ENCODE measurements at regions not wholly inside any gene's neighbourhood (a gene's known extent, or its start where the extent isn't known, plus 50 kb on each side); places are given as distances from the start of the nearest gene placed in this dataset.

- DNase-seq, result no peak
- ChIA-PET POLR2A (ENCODE audit: partially characterized antibody) (no interaction called here), CTCF (ENCODE audit: partially characterized antibody) (interaction anchor here (1.0 kb wide), 1 partner anchor 10 kb away, joined by 4 read pairs; no protein-coding TSS in a partner anchor)
- Mint-ChIP-seq H3K27ac (no peak overlapping the region), H3K4me3 (no peak overlapping the region), H3K9me3 (no peaks in the 10 kb centered on the region), H3K27me3 (peaks cover 5 to 8% of the 10 kb centered on the region in 2 donors), H3K36me3 (no peaks in the 10 kb centered on the region), H3K4me1 (peaks cover 0 to 4% (median 0%) of the 10 kb centered on the region in 4 donors)
- no peak overlapping the region for H3K4me3 ChIP-seq (ENCODE audit: low read length in 2 of 2)
- no peak overlapping the region for H3K27ac ChIP-seq (ENCODE audit: low read depth, low read length)
- H3K27me3 ChIP-seq (ENCODE audit: insufficient read depth, low read length), result no peaks in the 10 kb centered on the region
- intact Hi-C loops (cut with micrococcal nuclease), result no loop called here
- H3K4me1 ChIP-seq (ENCODE audit: insufficient read depth, low read length), result no peaks in the 10 kb centered on the region
- no peaks in the 10 kb centered on the region for H3K36me3 ChIP-seq (ENCODE audit: insufficient read depth, low read length)
- no peaks in the 10 kb centered on the region for H3K9me3 ChIP-seq (ENCODE audit: control insufficient read depth in 1 of 2, low read length in 2 of 2)
These were observed 102.1 kb upstream of the MLIP start for GRCh38 chr6:54009052-54009654.

- ChIA-PET CTCF (ENCODE audit: partially characterized antibody) (no interaction called here), POLR2A (ENCODE audit: partially characterized antibody) (no interaction called here)
- Mint-ChIP-seq H3K27me3 (peaks cover 3 to 6% of the 10 kb centered on the region in 2 donors), H3K4me1 (peaks cover 0 to 4% (median 0%) of the 10 kb centered on the region in 4 donors), H3K27ac (no peak overlapping the region), H3K9me3 (no peaks in the 10 kb centered on the region), H3K4me3 (no peak overlapping the region), H3K36me3 (no peaks in the 10 kb centered on the region)
- Histone ChIP-seq H3K9me3 (ENCODE audit: control insufficient read depth in 1 of 2, low read length in 2 of 2) (no peaks in the 10 kb centered on the region), H3K4me3 (ENCODE audit: low read length in 2 of 2) (no peak overlapping the region), H3K36me3 (ENCODE audit: insufficient read depth, low read length) (no peaks in the 10 kb centered on the region), H3K27me3 (ENCODE audit: insufficient read depth, low read length) (no peaks in the 10 kb centered on the region), H3K27ac (ENCODE audit: low read depth, low read length) (no peak overlapping the region), H3K4me1 (ENCODE audit: insufficient read depth, low read length) (no peaks in the 10 kb centered on the region)
- DNase-seq, result no peak
- intact Hi-C loops (cut with micrococcal nuclease), result no loop called here
These were observed 100.6 kb upstream of the MLIP start for GRCh38 chr6:54010340-54011276.

DNA sequence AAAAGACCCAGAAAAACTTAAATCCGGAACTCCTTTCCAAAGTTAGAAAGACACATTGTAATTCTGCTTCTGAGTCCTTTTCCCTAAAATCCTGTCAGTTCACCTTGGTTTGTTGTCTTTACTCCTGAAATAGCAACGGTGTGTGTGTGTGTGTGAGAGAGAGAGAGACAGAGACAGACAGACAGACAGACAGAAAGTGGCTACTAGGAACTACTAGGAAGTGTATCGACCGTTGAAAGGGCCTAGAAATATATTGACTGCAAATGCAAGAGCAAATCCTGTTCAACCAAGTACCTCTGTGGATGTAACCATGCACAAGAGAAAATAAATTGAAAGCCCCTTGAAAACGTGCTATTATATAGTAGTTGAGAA lies 100.0 kb upstream of the MLIP start:
- Histone ChIP-seq H3K27ac (ENCODE audit: low read depth, low read length) (no peak overlapping the region), H3K36me3 (ENCODE audit: insufficient read depth, low read length) (no peaks in the 10 kb centered on the region), H3K4me3 (ENCODE audit: low read length in 2 of 2) (no peak overlapping the region), H3K9me3 (ENCODE audit: control insufficient read depth in 1 of 2, low read length in 2 of 2) (no peaks in the 10 kb centered on the region), H3K27me3 (ENCODE audit: insufficient read depth, low read length) (no peaks in the 10 kb centered on the region), H3K4me1 (ENCODE audit: insufficient read depth, low read length) (no peaks in the 10 kb centered on the region)
- no peak overlapping the region for H3K27ac Mint-ChIP-seq
- no peak for DNase-seq
- H3K4me1 Mint-ChIP-seq, result peaks cover 0 to 4% (median 0%) of the 10 kb centered on the region in 4 donors
- H3K36me3 Mint-ChIP-seq, result no peaks in the 10 kb centered on the region
- no peak overlapping the region for H3K4me3 Mint-ChIP-seq
- POLR2A ChIA-PET (ENCODE audit: partially characterized antibody), result no interaction called here
- peaks cover 3 to 6% of the 10 kb centered on the region in 2 donors for H3K27me3 Mint-ChIP-seq
- H3K9me3 Mint-ChIP-seq, result no peaks in the 10 kb centered on the region
- intact Hi-C loops (cut with micrococcal nuclease), result no loop called here
- CTCF ChIA-PET (ENCODE audit: partially characterized antibody), result no interaction called here

DNA sequence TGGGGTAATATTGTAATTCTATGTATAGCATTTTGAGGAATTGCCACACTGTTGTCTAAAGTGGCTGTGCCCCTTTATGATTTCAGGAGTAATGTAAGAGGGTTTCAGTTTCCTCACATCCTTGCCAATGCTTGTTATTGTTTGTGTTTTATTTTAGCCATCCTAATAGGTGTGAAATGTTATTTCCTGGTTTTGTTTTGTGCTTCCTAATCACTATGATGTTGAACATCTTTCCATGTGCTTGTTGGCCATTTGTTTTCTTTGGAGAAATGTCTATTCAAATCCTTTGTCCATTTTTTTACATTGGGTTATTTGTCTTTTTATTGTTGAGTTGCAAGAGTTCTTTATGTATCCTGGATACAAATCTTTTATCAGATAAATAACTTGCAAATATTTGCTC lies 97.3 kb upstream of the MLIP start:
- POLR2A ChIA-PET (ENCODE audit: partially characterized antibody), result no interaction called here
- no peak overlapping the region for H3K27ac Mint-ChIP-seq

DNA sequence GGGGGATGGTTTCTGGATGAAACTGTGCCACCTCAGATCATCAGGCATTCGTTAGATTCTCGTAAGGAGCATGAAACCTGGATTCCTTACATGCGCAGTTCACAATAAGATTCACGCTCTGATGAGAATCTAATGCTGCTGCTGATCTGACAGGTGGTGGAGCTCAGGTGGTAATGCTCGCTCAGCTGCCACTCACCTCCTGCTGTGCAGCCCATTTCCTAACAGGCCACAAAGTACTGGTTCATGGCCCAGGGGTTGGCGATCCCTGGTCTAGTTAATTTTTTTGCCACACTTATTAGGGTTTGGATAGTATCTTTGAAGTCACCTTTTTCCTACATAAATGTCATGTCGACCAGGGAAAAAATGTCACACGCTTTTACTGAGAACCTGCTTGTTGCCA lies 96.8 kb upstream of the MLIP start:
- ChIA-PET POLR2A (ENCODE audit: partially characterized antibody) (no interaction called here), CTCF (ENCODE audit: partially characterized antibody) (no interaction called here)
- intact Hi-C loops (cut with micrococcal nuclease), result no loop called here
- no peak overlapping the region for H3K4me3 ChIP-seq (ENCODE audit: low read length in 2 of 2)
- Mint-ChIP-seq H3K27me3 (peaks cover 0 to 1% of the 10 kb centered on the region in 2 donors), H3K36me3 (no peaks in the 10 kb centered on the region), H3K4me3 (no peak overlapping the region), H3K4me1 (peaks cover 0 to 4% (median 0%) of the 10 kb centered on the region in 4 donors), H3K27ac (no peak overlapping the region), H3K9me3 (no peaks in the 10 kb centered on the region)
- H3K36me3 ChIP-seq (ENCODE audit: insufficient read depth, low read length), result no peaks in the 10 kb centered on the region
- H3K27me3 ChIP-seq (ENCODE audit: insufficient read depth, low read length), result no peaks in the 10 kb centered on the region
- no peaks in the 10 kb centered on the region for H3K9me3 ChIP-seq (ENCODE audit: control insufficient read depth in 1 of 2, low read length in 2 of 2)
- no peak for DNase-seq
- H3K27ac ChIP-seq (ENCODE audit: low read depth, low read length), result no peak overlapping the region
- no peaks in the 10 kb centered on the region for H3K4me1 ChIP-seq (ENCODE audit: insufficient read depth, low read length)

More for the DNA sequence above, 97.3 kb upstream of the MLIP start:
- intact Hi-C loops (cut with micrococcal nuclease), result no loop called here
- peaks cover 0 to 1% of the 10 kb centered on the region in 2 donors for H3K27me3 Mint-ChIP-seq
- no peaks in the 10 kb centered on the region for H3K9me3 Mint-ChIP-seq
- H3K27ac ChIP-seq (ENCODE audit: low read depth, low read length), result no peak overlapping the region
- H3K36me3 ChIP-seq (ENCODE audit: insufficient read depth, low read length), result no peaks in the 10 kb centered on the region
- H3K9me3 ChIP-seq (ENCODE audit: control insufficient read depth in 1 of 2, low read length in 2 of 2), result no peaks in the 10 kb centered on the region
- no peak overlapping the region for H3K4me3 ChIP-seq (ENCODE audit: low read length in 2 of 2)
- peaks cover 0 to 4% (median 0%) of the 10 kb centered on the region in 4 donors for H3K4me1 Mint-ChIP-seq
- no peaks in the 10 kb centered on the region for H3K4me1 ChIP-seq (ENCODE audit: insufficient read depth, low read length)
- no peaks in the 10 kb centered on the region for H3K36me3 Mint-ChIP-seq
- no peak overlapping the region for H3K4me3 Mint-ChIP-seq
- no peaks in the 10 kb centered on the region for H3K27me3 ChIP-seq (ENCODE audit: insufficient read depth, low read length)
- DNase-seq, result no peak
- CTCF ChIA-PET (ENCODE audit: partially characterized antibody), result no interaction called here

DNA sequence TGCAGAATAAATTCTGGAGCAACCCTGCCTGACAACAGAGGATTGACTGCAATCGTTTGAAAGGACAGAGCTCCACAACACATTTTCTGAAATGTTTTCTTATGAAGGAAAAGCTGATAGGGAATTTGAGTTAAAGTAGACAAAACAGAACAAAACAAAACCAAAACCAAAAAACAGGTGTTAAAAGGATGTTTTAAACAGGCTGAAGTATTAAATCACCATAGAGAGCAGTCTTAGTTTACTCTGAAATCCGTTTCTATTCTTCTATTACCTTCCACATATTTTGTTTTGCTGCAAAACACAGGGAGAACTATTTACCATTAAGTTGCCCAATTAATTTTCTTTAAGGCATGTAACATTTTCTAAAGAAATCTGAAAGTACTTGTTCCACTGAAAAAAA lies 93.4 kb upstream of the MLIP start:
- no peaks in the 10 kb centered on the region for H3K4me1 Mint-ChIP-seq
- no peaks in the 10 kb centered on the region for H3K36me3 Mint-ChIP-seq
- H3K27me3 Mint-ChIP-seq, result no peaks in the 10 kb centered on the region
- ChIA-PET CTCF (ENCODE audit: partially characterized antibody) (interaction anchor here (1.4 kb wide), 1 partner anchor 9 kb away, joined by 4 read pairs; no protein-coding TSS in a partner anchor), POLR2A (ENCODE audit: partially characterized antibody) (no interaction called here)
- H3K4me1 ChIP-seq (ENCODE audit: insufficient read depth, low read length), result no peaks in the 10 kb centered on the region
- no peaks in the 10 kb centered on the region for H3K36me3 ChIP-seq (ENCODE audit: insufficient read depth, low read length)
- no peak for DNase-seq
- intact Hi-C loops (cut with micrococcal nuclease), result no loop called here
- H3K9me3 Mint-ChIP-seq, result no peaks in the 10 kb centered on the region
- H3K4me3 ChIP-seq (ENCODE audit: low read length in 2 of 2), result no peak overlapping the region
- no peak overlapping the region for H3K27ac Mint-ChIP-seq
- no peaks in the 10 kb centered on the region for H3K9me3 ChIP-seq (ENCODE audit: control insufficient read depth in 1 of 2, low read length in 2 of 2)
- H3K27ac ChIP-seq (ENCODE audit: low read depth, low read length), result no peak overlapping the region
- no peak overlapping the region for H3K4me3 Mint-ChIP-seq
- H3K27me3 ChIP-seq (ENCODE audit: insufficient read depth, low read length), result no peaks in the 10 kb centered on the region

DNA sequence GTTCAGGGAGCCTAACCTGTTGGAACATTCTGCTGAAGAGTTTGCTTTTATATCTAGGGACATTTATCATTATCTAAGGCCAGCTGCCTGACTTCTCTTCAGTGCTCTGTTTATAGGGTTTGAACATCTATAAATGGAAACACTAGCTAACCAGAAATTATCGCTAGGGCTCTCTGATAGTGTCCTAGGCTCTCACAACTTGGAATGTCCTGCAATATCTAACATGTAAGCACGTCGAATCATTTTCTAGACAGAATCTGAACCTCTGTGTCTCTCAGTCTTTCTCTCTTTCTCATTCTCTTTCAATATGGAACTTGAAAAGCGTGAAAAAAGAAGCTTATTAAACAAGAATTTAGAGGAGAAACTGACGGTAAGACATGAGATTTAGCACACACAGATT lies 92.5 kb upstream of the MLIP start:
- POLR2A ChIA-PET (ENCODE audit: partially characterized antibody), result no interaction called here
- no peaks in the 10 kb centered on the region for H3K36me3 Mint-ChIP-seq
- H3K27ac Mint-ChIP-seq, result no peak overlapping the region
- no peak for DNase-seq
- H3K4me1 Mint-ChIP-seq, result no peaks in the 10 kb centered on the region
- Histone ChIP-seq H3K4me1 (ENCODE audit: insufficient read depth, low read length) (no peaks in the 10 kb centered on the region), H3K27ac (ENCODE audit: low read depth, low read length) (no peak overlapping the region), H3K36me3 (ENCODE audit: insufficient read depth, low read length) (no peaks in the 10 kb centered on the region), H3K4me3 (ENCODE audit: low read length in 2 of 2) (no peak overlapping the region), H3K27me3 (ENCODE audit: insufficient read depth, low read length) (no peaks in the 10 kb centered on the region), H3K9me3 (ENCODE audit: control insufficient read depth in 1 of 2, low read length in 2 of 2) (no peaks in the 10 kb centered on the region)
- H3K27me3 Mint-ChIP-seq, result no peaks in the 10 kb centered on the region
- CTCF ChIA-PET (ENCODE audit: partially characterized antibody), result interaction anchor here (1.4 kb wide), 1 partner anchor 9 kb away, joined by 4 read pairs; no protein-coding TSS in a partner anchor
- no peaks in the 10 kb centered on the region for H3K9me3 Mint-ChIP-seq
- H3K4me3 Mint-ChIP-seq, result no peak overlapping the region
- intact Hi-C loops (cut with micrococcal nuclease), result no loop called here
